ENCODE measurements at regions not wholly inside any gene's neighbourhood (a gene's known extent, or its start where the extent isn't known, plus 50 kb on each side); places are given as distances from the start of the nearest gene placed in this dataset.

GRCh38 chr18:46220116-46220515, 115.9 kb downstream of the HAUS1 start:
- TF ChIP-seq CTCF (IDR thresholded peaks at IDR 0.05) = no peak
- TF ChIP-seq POLR2A (IDR thresholded peaks at IDR 0.05) = no peak

All from thyroid gland (tissue), 4 donors.